Activated CD8-positive, alpha-beta T cell treated with anti-CD3 and anti-CD28 coated beads for 36 hours (primary cell): ENCODE measurements at regions not wholly inside any gene's neighbourhood (a gene's known extent, or its start where the extent isn't known, plus 50 kb on each side); places are given as distances from the start of the nearest gene placed in this dataset.

Experiments
- ATAC-seq: fragments of 200-7000 bp; cut with Tn5 transposase; one replicate; pipeline ENCODE4 v1.10.0; 2021; ENCODE audit warnings: mild to moderate bottlenecking, moderate library complexity
- CTCF ChIA-PET: fragments of 350-600 bp; sonication (Branson Sonifier 250); formaldehyde crosslinking; loops from one replicate; lab custom pipeline; 2021; ENCODE audit warnings: antibody characterized with exemption; lab: Charles Lee
- POLR2A ChIA-PET: fragments of 350-600 bp; sonication (Branson Sonifier 250); formaldehyde crosslinking; loops from one replicate; lab custom pipeline; 2021; ENCODE audit warnings: antibody characterized with exemption; lab: Charles Lee
- DNase-seq: peaks from one replicate; pipeline ENCODE4 v3.0.0-alpha.2; 2020
- H3K27ac Mint-ChIP-seq: one replicate; pipeline ENCODE4 v1.8.0; 2021; ENCODE audit warnings: mild to moderate bottlenecking, mixed read lengths
- H3K27me3 Mint-ChIP-seq: one replicate; pipeline ENCODE4 v1.8.0; 2021; ENCODE audit warnings: mixed read lengths
- H3K36me3 Mint-ChIP-seq: one replicate; pipeline ENCODE4 v1.8.0; 2021; ENCODE audit warnings: low read depth, mixed read lengths
- H3K4me1 Mint-ChIP-seq: one replicate; pipeline ENCODE4 v1.8.0; 2021; ENCODE audit warnings: low read depth, mixed read lengths
- H3K4me3 Mint-ChIP-seq: one replicate; pipeline ENCODE4 v1.8.0; 2021; ENCODE audit warnings: mild to moderate bottlenecking, moderate library complexity, mixed read lengths
- H3K9me3 Mint-ChIP-seq: one replicate; pipeline ENCODE4 v1.8.0; 2021; ENCODE audit warnings: mixed read lengths
- intact Hi-C: fragments of 100-400 bp; cut with micrococcal nuclease; formaldehyde crosslinking; loops from one replicate; pipeline ENCODE4 v1.10.0; 2022
- TF ChIP-seq, protein P1 (sequence below): fragments of 200-600 bp; IDR thresholded peaks from one replicate; pipeline ENCODE4 v1.8.0; 2022; ENCODE audit warnings: antibody characterized with exemption, mild to moderate bottlenecking

DNA sequence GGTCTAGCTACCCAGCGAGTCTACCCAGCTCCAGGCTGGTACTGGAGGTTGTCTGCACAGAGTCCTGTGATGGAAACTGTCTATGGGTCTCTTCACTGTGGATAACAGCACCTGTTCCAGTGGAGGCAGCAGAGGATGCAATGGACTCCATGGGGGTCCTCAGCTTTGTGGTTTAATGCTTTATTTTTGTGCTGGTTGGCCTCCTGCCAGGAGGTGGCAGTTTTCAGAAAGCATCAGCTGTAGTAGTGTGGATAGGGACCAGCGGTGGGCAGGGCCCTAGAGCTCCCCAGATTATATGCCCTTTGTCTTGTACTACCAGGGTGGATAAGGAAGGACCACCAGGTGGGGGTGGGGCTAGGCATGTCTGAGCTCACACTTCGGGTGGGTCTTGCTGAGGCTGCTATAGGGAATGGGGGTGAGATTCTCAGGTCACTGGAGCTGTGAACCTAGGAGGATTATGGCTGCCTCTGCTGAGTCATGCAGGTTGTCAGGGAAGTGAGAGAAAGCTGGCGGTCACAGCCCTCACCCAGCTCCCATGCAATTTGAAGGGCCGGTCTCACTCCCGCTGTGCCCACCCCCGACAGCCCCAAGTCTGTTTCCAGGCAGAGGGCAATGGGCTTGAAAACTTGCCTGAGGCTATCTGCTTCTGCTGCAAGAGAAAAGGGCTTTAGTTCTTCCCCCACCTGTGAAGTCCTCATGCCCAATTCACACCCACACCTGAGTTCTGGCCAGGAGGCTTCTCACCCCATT, 397.1 kb downstream of the TLE1 start:
- Mint-ChIP-seq H3K27me3 (peaks cover 1% of the 10 kb centered on the region), H3K9me3 (peaks cover 19% of the 10 kb centered on the region), H3K4me3 (no peak overlapping the region), H3K36me3 (no peaks in the 10 kb centered on the region), H3K4me1 (no peaks in the 10 kb centered on the region), H3K27ac (no peak overlapping the region)
- DNase-seq = no peak
- CTCF ChIA-PET = no interaction called here
- ATAC-seq = no peak
- POLR2A ChIA-PET = no interaction called here
- TF ChIP-seq, protein P1, sequence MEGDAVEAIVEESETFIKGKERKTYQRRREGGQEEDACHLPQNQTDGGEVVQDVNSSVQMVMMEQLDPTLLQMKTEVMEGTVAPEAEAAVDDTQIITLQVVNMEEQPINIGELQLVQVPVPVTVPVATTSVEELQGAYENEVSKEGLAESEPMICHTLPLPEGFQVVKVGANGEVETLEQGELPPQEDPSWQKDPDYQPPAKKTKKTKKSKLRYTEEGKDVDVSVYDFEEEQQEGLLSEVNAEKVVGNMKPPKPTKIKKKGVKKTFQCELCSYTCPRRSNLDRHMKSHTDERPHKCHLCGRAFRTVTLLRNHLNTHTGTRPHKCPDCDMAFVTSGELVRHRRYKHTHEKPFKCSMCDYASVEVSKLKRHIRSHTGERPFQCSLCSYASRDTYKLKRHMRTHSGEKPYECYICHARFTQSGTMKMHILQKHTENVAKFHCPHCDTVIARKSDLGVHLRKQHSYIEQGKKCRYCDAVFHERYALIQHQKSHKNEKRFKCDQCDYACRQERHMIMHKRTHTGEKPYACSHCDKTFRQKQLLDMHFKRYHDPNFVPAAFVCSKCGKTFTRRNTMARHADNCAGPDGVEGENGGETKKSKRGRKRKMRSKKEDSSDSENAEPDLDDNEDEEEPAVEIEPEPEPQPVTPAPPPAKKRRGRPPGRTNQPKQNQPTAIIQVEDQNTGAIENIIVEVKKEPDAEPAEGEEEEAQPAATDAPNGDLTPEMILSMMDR = no peak
- intact Hi-C loops = no loop called here

DNA sequence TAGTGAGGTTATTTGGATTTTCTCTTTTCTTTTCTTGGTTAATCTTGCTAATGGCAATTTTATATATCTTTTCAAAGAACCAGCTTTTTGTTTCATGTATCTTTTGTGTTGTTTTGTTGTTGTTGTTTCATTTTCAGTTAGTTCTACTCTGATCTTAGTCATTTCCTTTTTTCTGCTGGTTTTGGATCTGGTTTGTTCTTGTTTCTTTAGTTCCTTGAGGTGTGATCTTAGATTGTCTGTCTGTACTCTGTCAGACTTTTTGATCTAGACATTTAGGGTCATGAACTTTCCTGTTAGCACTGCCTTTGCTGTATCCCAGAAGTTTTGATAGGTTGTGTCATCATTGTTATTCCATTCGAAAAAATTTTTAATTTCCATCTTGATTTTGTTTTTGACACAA, 399.7 kb downstream of the TLE1 start:
- Mint-ChIP-seq H3K4me3 (no peak overlapping the region), H3K9me3 (peaks cover 20% of the 10 kb centered on the region), H3K27me3 (peaks cover 1% of the 10 kb centered on the region), H3K36me3 (no peaks in the 10 kb centered on the region), H3K27ac (no peak overlapping the region), H3K4me1 (no peaks in the 10 kb centered on the region)
- POLR2A ChIA-PET = no interaction called here
- TF ChIP-seq, protein P1 = no peak
- intact Hi-C loops = no loop called here
- CTCF ChIA-PET = no interaction called here
- DNase-seq (no peak), ATAC-seq (no peak)

DNA sequence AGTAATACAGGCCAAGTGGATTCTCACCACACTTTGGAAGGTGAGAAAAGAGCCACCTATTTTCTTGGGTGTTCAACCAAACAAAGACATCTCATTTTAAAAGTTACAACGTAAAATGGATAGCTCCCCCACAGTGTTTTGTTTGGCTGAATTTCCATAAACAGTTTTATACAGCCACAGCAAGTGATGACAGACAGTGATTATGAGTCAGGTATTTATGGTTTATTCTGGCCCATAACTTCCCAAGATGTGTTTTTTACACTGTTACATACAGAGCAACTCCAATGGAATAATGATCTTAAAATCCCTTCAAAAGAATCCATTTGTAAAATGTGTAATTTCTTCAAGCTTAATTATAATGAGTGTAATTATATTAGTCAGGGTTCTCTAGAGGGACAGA, 421.3 kb downstream of the TLE1 start:
- H3K4me1 Mint-ChIP-seq = no peaks in the 10 kb centered on the region
- POLR2A ChIA-PET = no interaction called here

DNA sequence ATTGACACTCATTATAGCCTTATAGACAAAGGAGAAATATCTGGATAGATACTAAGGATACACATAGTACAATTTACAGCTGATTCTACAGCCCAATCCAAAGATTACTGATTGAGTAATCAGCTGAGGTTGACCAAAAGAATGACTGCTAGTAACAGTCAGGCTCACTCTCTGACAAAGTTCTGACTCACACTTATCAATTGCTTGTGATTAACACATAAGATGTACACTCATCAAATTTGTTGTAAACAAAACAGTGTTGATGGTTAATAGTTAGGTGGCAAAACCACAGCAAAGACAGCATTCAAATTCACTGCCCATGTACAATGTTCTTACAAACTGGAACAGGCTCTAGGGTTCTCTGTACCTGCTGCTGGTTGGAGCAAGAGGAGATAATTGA, 422.7 kb downstream of the TLE1 start:
- no peak for ATAC-seq
- no peak overlapping the region for H3K4me3 Mint-ChIP-seq
- H3K27me3 Mint-ChIP-seq = no peaks in the 10 kb centered on the region
- ChIA-PET CTCF (no interaction called here), POLR2A (no interaction called here)
- H3K27ac Mint-ChIP-seq = no peak overlapping the region
- DNase-seq = no peak
- H3K9me3 Mint-ChIP-seq = peaks cover 12% of the 10 kb centered on the region
- H3K36me3 Mint-ChIP-seq = no peaks in the 10 kb centered on the region
- H3K4me1 Mint-ChIP-seq = no peaks in the 10 kb centered on the region
- TF ChIP-seq, protein P1 = no peak
- intact Hi-C loops = no loop called here

More for the DNA sequence above, 421.3 kb downstream of the TLE1 start:
- CTCF ChIA-PET = no interaction called here
- intact Hi-C loops = no loop called here
- ATAC-seq (no peak), DNase-seq (no peak)
- TF ChIP-seq, protein P1 = no peak
- Mint-ChIP-seq H3K9me3 (peaks cover 9% of the 10 kb centered on the region), H3K36me3 (no peaks in the 10 kb centered on the region), H3K4me3 (no peak overlapping the region), H3K27me3 (no peaks in the 10 kb centered on the region), H3K27ac (no peak overlapping the region)

DNA sequence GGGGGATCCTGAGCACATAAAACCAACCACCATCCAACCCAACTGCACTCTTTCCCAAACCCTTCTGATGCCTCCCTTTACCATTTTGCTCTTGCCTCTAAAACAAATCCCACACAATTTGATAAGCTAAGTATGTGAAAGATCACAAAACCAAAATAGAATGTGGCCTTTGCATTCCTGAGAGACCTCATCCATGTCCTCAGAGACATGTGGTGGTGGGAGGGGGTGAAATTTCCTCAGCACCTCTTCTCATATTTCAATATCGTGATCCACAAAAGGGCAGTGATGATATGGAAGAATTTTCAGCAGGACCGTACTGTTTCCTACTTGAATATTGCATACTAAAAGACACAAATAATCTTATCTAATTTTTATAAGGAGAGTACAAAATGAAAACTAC, 423.3 kb downstream of the TLE1 start:
- H3K4me3 Mint-ChIP-seq = no peak overlapping the region
- DNase-seq (no peak), ATAC-seq (no peak)
- TF ChIP-seq, protein P1 = no peak
- ChIA-PET CTCF (no interaction called here), POLR2A (no interaction called here)
- no peak overlapping the region for H3K27ac Mint-ChIP-seq
- no peaks in the 10 kb centered on the region for H3K4me1 Mint-ChIP-seq
- intact Hi-C loops = no loop called here
- H3K27me3 Mint-ChIP-seq = no peaks in the 10 kb centered on the region
- H3K36me3 Mint-ChIP-seq = no peaks in the 10 kb centered on the region
- H3K9me3 Mint-ChIP-seq = peaks cover 15% of the 10 kb centered on the region
